ENCODE measurements at regions not wholly inside any gene's neighbourhood (a gene's known extent, or its start where the extent isn't known, plus 50 kb on each side); places are given as distances from the start of the nearest gene placed in this dataset.
"Not testable (repeated sequence)": the region's sequence is repeated elsewhere in the genome, so short reads cannot be mapped to it uniquely, and the experiment has no call there.

- H3K36me3 ChIP-seq = no peaks in the 10 kb centered on the region
- WGBS, 2 donors = 78 to 80% methylated on average over 4 of the region's 4 CpGs
Observed at GRCh38 chr2:44083054-44083453, 85.6 kb upstream of the PPM1B start.

GRCh38 chr2:44084850-44085249, 83.8 kb upstream of the PPM1B start:
- H3K9me3 ChIP-seq = no peaks in the 10 kb centered on the region
- DNase-seq (ENCODE audit: low spot score in 2 of 2) = no peak
- H3K27me3 ChIP-seq = no peaks in the 10 kb centered on the region
- no peaks in the 10 kb centered on the region for H3K36me3 ChIP-seq
- TF ChIP-seq, protein P1, sequence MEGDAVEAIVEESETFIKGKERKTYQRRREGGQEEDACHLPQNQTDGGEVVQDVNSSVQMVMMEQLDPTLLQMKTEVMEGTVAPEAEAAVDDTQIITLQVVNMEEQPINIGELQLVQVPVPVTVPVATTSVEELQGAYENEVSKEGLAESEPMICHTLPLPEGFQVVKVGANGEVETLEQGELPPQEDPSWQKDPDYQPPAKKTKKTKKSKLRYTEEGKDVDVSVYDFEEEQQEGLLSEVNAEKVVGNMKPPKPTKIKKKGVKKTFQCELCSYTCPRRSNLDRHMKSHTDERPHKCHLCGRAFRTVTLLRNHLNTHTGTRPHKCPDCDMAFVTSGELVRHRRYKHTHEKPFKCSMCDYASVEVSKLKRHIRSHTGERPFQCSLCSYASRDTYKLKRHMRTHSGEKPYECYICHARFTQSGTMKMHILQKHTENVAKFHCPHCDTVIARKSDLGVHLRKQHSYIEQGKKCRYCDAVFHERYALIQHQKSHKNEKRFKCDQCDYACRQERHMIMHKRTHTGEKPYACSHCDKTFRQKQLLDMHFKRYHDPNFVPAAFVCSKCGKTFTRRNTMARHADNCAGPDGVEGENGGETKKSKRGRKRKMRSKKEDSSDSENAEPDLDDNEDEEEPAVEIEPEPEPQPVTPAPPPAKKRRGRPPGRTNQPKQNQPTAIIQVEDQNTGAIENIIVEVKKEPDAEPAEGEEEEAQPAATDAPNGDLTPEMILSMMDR (IDR thresholded peaks at IDR 0.05) = no peak
- no peak for TF ChIP-seq POLR2A (IDR thresholded peaks at IDR 0.05)
- no peak for TF ChIP-seq EP300 (IDR thresholded peaks at IDR 0.05)
- no peak overlapping the region for H3K27ac ChIP-seq
- H3K4me1 ChIP-seq = peaks cover 0 to 17% (median 3%) of the 10 kb centered on the region in 4 donors
- 97 to 98% methylated on average over 5 of the region's 5 CpGs for WGBS, 2 donors
- no peak overlapping the region for H3K4me3 ChIP-seq

More at GRCh38 chr2:44083054-44083453, 85.6 kb upstream of the PPM1B start:
- H3K27me3 ChIP-seq = no peaks in the 10 kb centered on the region
- DNase-seq (ENCODE audit: low spot score in 2 of 2) = no peak
- no peak for TF ChIP-seq POLR2A (IDR thresholded peaks at IDR 0.05)
- TF ChIP-seq, protein P1 (IDR thresholded peaks at IDR 0.05) = no peak
- TF ChIP-seq EP300 (IDR thresholded peaks at IDR 0.05) = no peak
- H3K27ac ChIP-seq = no peak overlapping the region
- no peak overlapping the region for H3K4me3 ChIP-seq
- H3K9me3 ChIP-seq = no peaks in the 10 kb centered on the region
- H3K4me1 ChIP-seq = peaks cover 0 to 16% (median 3%) of the 10 kb centered on the region in 4 donors

DNA sequence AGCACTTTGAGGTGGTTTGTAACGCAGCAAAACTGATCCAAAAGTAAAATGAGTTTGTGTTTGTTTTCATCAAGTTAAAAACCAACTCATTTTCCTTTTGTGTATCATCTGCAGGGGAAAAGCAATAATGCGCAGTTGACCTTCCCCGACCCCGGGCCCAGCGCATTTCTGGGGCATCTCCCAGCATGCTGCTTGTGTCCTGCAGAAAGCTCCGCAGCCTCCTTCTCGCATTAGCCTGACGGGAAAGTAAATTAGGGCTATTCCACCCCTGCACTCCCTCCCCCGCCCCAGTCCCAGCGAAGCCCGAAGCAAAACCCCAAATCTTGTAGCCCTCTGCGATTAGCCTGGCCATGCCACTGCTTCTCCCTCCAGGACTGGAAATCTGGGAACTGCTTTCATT, 82.0 kb upstream of the PPM1B start:
- peak overlapping the region; percentile 52 to 87 (median 71) for H3K27ac ChIP-seq

DNA sequence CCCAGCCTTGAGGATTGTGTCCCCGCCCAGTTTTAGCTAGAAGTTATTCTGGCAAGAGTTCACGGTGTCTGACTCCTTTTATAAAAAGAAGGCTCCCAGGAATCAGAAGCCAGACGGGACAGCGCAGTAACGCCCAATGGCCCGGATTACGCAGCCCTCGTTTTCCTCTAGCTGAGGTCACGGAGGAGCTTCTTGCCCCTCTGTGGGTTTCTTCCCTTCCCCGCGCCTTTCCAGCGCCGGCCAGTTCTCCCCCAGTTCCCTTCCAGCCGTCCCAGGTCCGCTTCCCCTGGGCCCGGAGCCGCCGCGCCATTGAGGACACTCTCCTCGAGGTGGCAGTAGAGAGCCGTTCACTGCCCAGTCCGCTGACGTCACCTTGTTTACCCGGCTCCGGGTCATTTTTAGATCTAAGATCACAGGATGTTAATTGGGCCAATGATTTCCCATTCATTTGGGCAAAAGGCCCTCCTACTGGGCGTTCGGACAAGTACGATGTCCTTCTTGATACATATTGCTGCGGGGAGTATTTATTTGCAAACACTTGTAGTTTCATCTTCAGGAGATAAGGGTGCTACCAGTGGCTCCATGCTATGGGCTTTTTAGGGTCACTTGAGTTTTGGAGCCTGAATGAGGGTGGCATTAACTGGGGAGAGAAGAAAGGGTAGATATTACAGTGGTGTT, 81.5 kb upstream of the PPM1B start:
- WGBS, 2 donors = 4 to 6% methylated on average over 29 of the region's 29 CpGs
- peak overlapping the region; percentile 52 to 87 (median 71) for H3K27ac ChIP-seq
- no peaks in the 10 kb centered on the region for H3K36me3 ChIP-seq
- peaks cover 0 to 17% (median 3%) of the 10 kb centered on the region in 4 donors for H3K4me1 ChIP-seq
- DNase-seq (ENCODE audit: low spot score in 2 of 2) = peak; percentile 77 to 91
- TF ChIP-seq POLR2A (IDR thresholded peaks at IDR 0.05) = peak in 1 of 2 donors; percentile 22
- TF ChIP-seq, protein P1 (IDR thresholded peaks at IDR 0.05) = peak; percentile 89 to 97 (median 96)
- TF ChIP-seq EP300 (IDR thresholded peaks at IDR 0.05) = peak; percentile 78 to 82
- no peaks in the 10 kb centered on the region for H3K9me3 ChIP-seq
- H3K27me3 ChIP-seq = no peaks in the 10 kb centered on the region
- peak overlapping the region; percentile 17 to 41 (median 35) for H3K4me3 ChIP-seq

More for the DNA sequence above, 82.0 kb upstream of the PPM1B start:
- DNase-seq (ENCODE audit: low spot score in 2 of 2) = no peak
- no peaks in the 10 kb centered on the region for H3K27me3 ChIP-seq
- TF ChIP-seq, protein P1 (IDR thresholded peaks at IDR 0.05) = no peak
- TF ChIP-seq POLR2A (IDR thresholded peaks at IDR 0.05) (no peak), EP300 (IDR thresholded peaks at IDR 0.05) (no peak)
- H3K36me3 ChIP-seq = no peaks in the 10 kb centered on the region
- peak overlapping the region in 2 of 4 donors; percentile 39 to 41 for H3K4me3 ChIP-seq
- no peaks in the 10 kb centered on the region for H3K9me3 ChIP-seq
- H3K4me1 ChIP-seq = peaks cover 0 to 17% (median 3%) of the 10 kb centered on the region in 4 donors
- 56 to 63% methylated on average over 12 of the region's 12 CpGs for WGBS, 2 donors

DNA sequence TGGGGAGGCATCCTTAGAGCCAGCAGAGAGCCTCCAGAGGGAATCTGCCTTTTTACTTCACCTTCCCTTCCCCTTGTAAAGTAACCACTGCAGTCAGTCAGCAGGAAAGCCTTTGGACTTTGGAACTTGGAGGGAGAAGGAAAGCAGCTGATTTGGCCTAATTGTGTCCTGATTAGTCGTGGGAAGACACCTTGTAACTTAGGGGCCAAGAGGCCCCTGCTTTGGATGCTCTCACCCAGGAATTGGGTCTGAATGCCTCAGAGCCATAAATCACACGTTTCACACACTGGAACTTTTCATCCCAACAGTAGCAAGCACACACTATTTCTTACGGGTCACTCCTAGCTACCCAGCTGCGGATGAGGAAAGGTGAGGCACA, 81.0 kb upstream of the PPM1B start:
- no peak for DNase-seq (ENCODE audit: low spot score in 2 of 2)
- H3K27me3 ChIP-seq = no peaks in the 10 kb centered on the region
- WGBS, 2 donors = 41 to 48% methylated on average over 4 of the region's 4 CpGs
- no peaks in the 10 kb centered on the region for H3K9me3 ChIP-seq
- peaks cover 0 to 17% (median 3%) of the 10 kb centered on the region in 4 donors for H3K4me1 ChIP-seq
- peak overlapping the region in 3 of 4 donors; percentile 31 to 41 (median 39) for H3K4me3 ChIP-seq
- no peaks in the 10 kb centered on the region for H3K36me3 ChIP-seq
- peak overlapping the region; percentile 52 to 87 (median 71) for H3K27ac ChIP-seq
- no peak for TF ChIP-seq POLR2A (IDR thresholded peaks at IDR 0.05)
- TF ChIP-seq, protein P1 (IDR thresholded peaks at IDR 0.05) = no peak
- TF ChIP-seq EP300 (IDR thresholded peaks at IDR 0.05) = no peak

GRCh38 chr2:44092519-44092918, 76.2 kb upstream of the PPM1B start:
- not testable (repeated sequence) for H3K27ac ChIP-seq; DNase-seq (ENCODE audit: low spot score in 2 of 2); H3K36me3 ChIP-seq; H3K4me3 ChIP-seq; H3K4me1 ChIP-seq; H3K27me3 ChIP-seq; H3K9me3 ChIP-seq
- 97 to 98% methylated on average over 5 of the region's 5 CpGs for WGBS, 2 donors
